ENCODE measurements at regions not wholly inside any gene's neighbourhood (a gene's known extent, or its start where the extent isn't known, plus 50 kb on each side); places are given as distances from the start of the nearest gene placed in this dataset.

- DNase-seq (ENCODE audit: low read depth) = no peak
Observed at GRCh38 chr10:44261710-44262455, 123.0 kb downstream of the CXCL12 start.

GRCh38 chr10:44261296-44261695 lies 123.6 kb downstream of the CXCL12 start:
- H3K4me3 ChIP-seq (ENCODE audit: low read length) = no peak overlapping the region
- TF ChIP-seq CTCF (IDR thresholded peaks at IDR 0.05; ENCODE audit: insufficient read depth, low read depth, low read length, missing control alignments) = no peak
- no peak for DNase-seq (ENCODE audit: low read depth)

More at GRCh38 chr10:44261710-44262455, 123.0 kb downstream of the CXCL12 start:
- H3K4me3 ChIP-seq (ENCODE audit: low read length) = no peak overlapping the region
- TF ChIP-seq CTCF (IDR thresholded peaks at IDR 0.05; ENCODE audit: insufficient read depth, low read depth, low read length, missing control alignments) = no peak

- no peak overlapping the region for H3K4me3 ChIP-seq (ENCODE audit: low read length)
- TF ChIP-seq CTCF (IDR thresholded peaks at IDR 0.05; ENCODE audit: insufficient read depth, low read depth, low read length, missing control alignments) = no peak
- no peak for DNase-seq (ENCODE audit: low read depth)
Observed at GRCh38 chr10:44260286-44260928, 124.5 kb downstream of the CXCL12 start.

GRCh38 chr10:44259090-44259874 lies 125.6 kb downstream of the CXCL12 start:
- no peak for TF ChIP-seq CTCF (IDR thresholded peaks at IDR 0.05; ENCODE audit: insufficient read depth, low read depth, low read length, missing control alignments)
- H3K4me3 ChIP-seq (ENCODE audit: low read length) = no peak overlapping the region
- no peak for DNase-seq (ENCODE audit: low read depth)

GRCh38 chr10:44258460-44259089 lies 126.3 kb downstream of the CXCL12 start:
- no peak overlapping the region for H3K4me3 ChIP-seq (ENCODE audit: low read length)
- no peak for TF ChIP-seq CTCF (IDR thresholded peaks at IDR 0.05; ENCODE audit: insufficient read depth, low read depth, low read length, missing control alignments)
- DNase-seq (ENCODE audit: low read depth) = no peak

- H3K4me3 ChIP-seq (ENCODE audit: low read length) = no peak overlapping the region
- no peak for TF ChIP-seq CTCF (IDR thresholded peaks at IDR 0.05; ENCODE audit: insufficient read depth, low read depth, low read length, missing control alignments)
- no peak for DNase-seq (ENCODE audit: low read depth)
Observed at GRCh38 chr10:44258019-44258418, 126.9 kb downstream of the CXCL12 start.

All from epithelial cell of esophagus (primary cell).